Uterus (tissue), 2 donors: ENCODE measurements at regions not wholly inside any gene's neighbourhood (a gene's known extent, or its start where the extent isn't known, plus 50 kb on each side); places are given as distances from the start of the nearest gene placed in this dataset.

Source experiments
- POLR2A ChIP-seq, 2 donors: fragments of 450-650 bp; IDR thresholded peaks; one replicate each; pipeline ENCODE4 v1.6.1; 2016; ENCODE audit warnings: antibody characterized with exemption in 2 of 2, mild to moderate bottlenecking in 1 of 2, moderate library complexity in 1 of 2
- TF ChIP-seq, protein P1 (sequence below), 4 experiments: fragments of 200-600 bp in 2 of 4; fragments of 450-650 bp in 2 of 4; sonication (generic) in 2 of 4; IDR thresholded peaks; one replicate each; pipeline ENCODE4 v1.5.1; 2016 to 2019; ENCODE audit warnings: antibody characterized with exemption in 4 of 4, mild to moderate bottlenecking in 2 of 4, moderate library complexity in 1 of 4

DNA sequence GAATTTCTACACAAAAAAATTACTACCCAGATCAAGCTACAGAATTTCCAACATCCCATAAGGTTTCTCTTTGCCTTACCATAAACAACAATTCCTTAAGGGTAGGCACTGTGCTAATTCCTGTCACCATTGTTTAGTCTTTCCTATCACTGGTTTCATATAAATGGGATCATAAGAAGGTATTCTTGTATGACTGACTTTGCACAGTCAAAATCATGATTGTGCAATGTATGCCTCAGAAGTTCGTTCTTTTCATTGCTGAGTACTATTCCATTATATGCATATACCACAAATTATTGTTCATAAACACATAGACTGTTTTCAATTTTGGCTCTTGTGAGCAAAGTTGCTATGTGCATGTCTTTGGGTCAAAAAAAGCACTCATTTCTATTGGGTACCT lies 611.6 kb upstream of the CADM1 start:
- TF ChIP-seq, protein P1, sequence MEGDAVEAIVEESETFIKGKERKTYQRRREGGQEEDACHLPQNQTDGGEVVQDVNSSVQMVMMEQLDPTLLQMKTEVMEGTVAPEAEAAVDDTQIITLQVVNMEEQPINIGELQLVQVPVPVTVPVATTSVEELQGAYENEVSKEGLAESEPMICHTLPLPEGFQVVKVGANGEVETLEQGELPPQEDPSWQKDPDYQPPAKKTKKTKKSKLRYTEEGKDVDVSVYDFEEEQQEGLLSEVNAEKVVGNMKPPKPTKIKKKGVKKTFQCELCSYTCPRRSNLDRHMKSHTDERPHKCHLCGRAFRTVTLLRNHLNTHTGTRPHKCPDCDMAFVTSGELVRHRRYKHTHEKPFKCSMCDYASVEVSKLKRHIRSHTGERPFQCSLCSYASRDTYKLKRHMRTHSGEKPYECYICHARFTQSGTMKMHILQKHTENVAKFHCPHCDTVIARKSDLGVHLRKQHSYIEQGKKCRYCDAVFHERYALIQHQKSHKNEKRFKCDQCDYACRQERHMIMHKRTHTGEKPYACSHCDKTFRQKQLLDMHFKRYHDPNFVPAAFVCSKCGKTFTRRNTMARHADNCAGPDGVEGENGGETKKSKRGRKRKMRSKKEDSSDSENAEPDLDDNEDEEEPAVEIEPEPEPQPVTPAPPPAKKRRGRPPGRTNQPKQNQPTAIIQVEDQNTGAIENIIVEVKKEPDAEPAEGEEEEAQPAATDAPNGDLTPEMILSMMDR (IDR thresholded peaks at IDR 0.05): no peak
- TF ChIP-seq POLR2A (IDR thresholded peaks at IDR 0.05): no peak
